ENCODE measurements at regions not wholly inside any gene's neighbourhood (a gene's known extent, or its start where the extent isn't known, plus 50 kb on each side); places are given as distances from the start of the nearest gene placed in this dataset.

GRCh38 chr2:126802774-126803433 lies 95.8 kb upstream of the TEX51 start:
- Histone ChIP-seq H2AFZ (ENCODE audit: low read depth, low read length) (no peak overlapping the region), H3K4me2 (ENCODE audit: low read length) (no peak overlapping the region), H3K4me3 (ENCODE audit: low read length) (no peak overlapping the region), H3K79me2 (ENCODE audit: low read length) (no peaks in the 10 kb centered on the region), H3K9me3 (ENCODE audit: insufficient read depth, low read length) (no peaks in the 10 kb centered on the region), H4K20me1 (ENCODE audit: insufficient read depth, low read length) (no peaks in the 10 kb centered on the region), H3K9ac (ENCODE audit: low read length) (no peak overlapping the region), H3K4me1 (ENCODE audit: low read length) (peaks cover 6% of the 10 kb centered on the region; the same call in 1 of the 2 replicates), H3K36me3 (replicated peaks; ENCODE audit: low read depth, low read length) (no peaks in the 10 kb centered on the region), H3K27ac (ENCODE audit: low read length) (no peak overlapping the region), H3K27me3 (ENCODE audit: low read depth, low read length) (0 out of 2 replicates have a peak, but pooled peaks cover 5% of the 10 kb centered on the region)
- TF ChIP-seq CTCF (IDR thresholded peaks at IDR 0.05; ENCODE audit: low read depth, low read length) (no peak), EZH2phosphoT487 (IDR thresholded peaks at IDR 0.05; ENCODE audit: low read depth) (no peak)

GRCh38 chr2:126803434-126803775 lies 95.3 kb upstream of the TEX51 start:
- Histone ChIP-seq H3K4me2 (ENCODE audit: low read length) (no peak overlapping the region), H2AFZ (ENCODE audit: low read depth, low read length) (no peak overlapping the region), H3K27ac (ENCODE audit: low read length) (no peak overlapping the region), H3K9me3 (ENCODE audit: insufficient read depth, low read length) (no peaks in the 10 kb centered on the region), H3K9ac (ENCODE audit: low read length) (no peak overlapping the region), H3K4me1 (ENCODE audit: low read length) (peaks cover 6% of the 10 kb centered on the region; the same call in 1 of the 2 replicates), H3K36me3 (replicated peaks; ENCODE audit: low read depth, low read length) (no peaks in the 10 kb centered on the region), H3K79me2 (ENCODE audit: low read length) (no peaks in the 10 kb centered on the region), H3K4me3 (ENCODE audit: low read length) (no peak overlapping the region), H4K20me1 (ENCODE audit: insufficient read depth, low read length) (no peaks in the 10 kb centered on the region), H3K27me3 (ENCODE audit: low read depth, low read length) (0 out of 2 replicates have a peak, but pooled peaks cover 5% of the 10 kb centered on the region)
- TF ChIP-seq EZH2phosphoT487 (IDR thresholded peaks at IDR 0.05; ENCODE audit: low read depth) = no peak
- no peak for TF ChIP-seq CTCF (IDR thresholded peaks at IDR 0.05; ENCODE audit: low read depth, low read length)

GRCh38 chr2:126804347-126804746 lies 94.3 kb upstream of the TEX51 start:
- H3K4me2 ChIP-seq (ENCODE audit: low read length) = no peak overlapping the region
- no peaks in the 10 kb centered on the region for H3K9me3 ChIP-seq (ENCODE audit: insufficient read depth, low read length)
- no peaks in the 10 kb centered on the region for H3K79me2 ChIP-seq (ENCODE audit: low read length)
- H3K36me3 ChIP-seq (replicated peaks; ENCODE audit: low read depth, low read length) = no peaks in the 10 kb centered on the region
- no peak overlapping the region for H2AFZ ChIP-seq (ENCODE audit: low read depth, low read length)
- H3K27me3 ChIP-seq (ENCODE audit: low read depth, low read length) = 0 out of 2 replicates have a peak, but pooled peaks cover 5% of the 10 kb centered on the region
- no peaks in the 10 kb centered on the region for H4K20me1 ChIP-seq (ENCODE audit: insufficient read depth, low read length)
- H3K4me3 ChIP-seq (ENCODE audit: low read length) = no peak overlapping the region
- no peak overlapping the region for H3K9ac ChIP-seq (ENCODE audit: low read length)
- TF ChIP-seq EZH2phosphoT487 (IDR thresholded peaks at IDR 0.05; ENCODE audit: low read depth) (no peak), CTCF (IDR thresholded peaks at IDR 0.05; ENCODE audit: low read depth, low read length) (no peak)
- no peak overlapping the region for H3K27ac ChIP-seq (ENCODE audit: low read length)
- H3K4me1 ChIP-seq (ENCODE audit: low read length) = peaks cover 3% of the 10 kb centered on the region; the same call in 1 of the 2 replicates

- Histone ChIP-seq H3K4me1 (ENCODE audit: low read length) (no peaks in the 10 kb centered on the region), H3K36me3 (replicated peaks; ENCODE audit: low read depth, low read length) (no peaks in the 10 kb centered on the region), H2AFZ (ENCODE audit: low read depth, low read length) (no peak overlapping the region), H3K79me2 (ENCODE audit: low read length) (no peaks in the 10 kb centered on the region), H3K27ac (ENCODE audit: low read length) (no peak overlapping the region), H3K4me2 (ENCODE audit: low read length) (no peak overlapping the region), H3K27me3 (ENCODE audit: low read depth, low read length) (no peaks in the 10 kb centered on the region), H4K20me1 (ENCODE audit: insufficient read depth, low read length) (no peaks in the 10 kb centered on the region), H3K9me3 (ENCODE audit: insufficient read depth, low read length) (no peaks in the 10 kb centered on the region), H3K4me3 (ENCODE audit: low read length) (no peak overlapping the region), H3K9ac (ENCODE audit: low read length) (no peak overlapping the region)
- TF ChIP-seq EZH2phosphoT487 (IDR thresholded peaks at IDR 0.05; ENCODE audit: low read depth) (no peak), CTCF (IDR thresholded peaks at IDR 0.05; ENCODE audit: low read depth, low read length) (no peak)
These were observed 89.8 kb upstream of the TEX51 start for GRCh38 chr2:126808929-126809328.
